ENCODE measurements at regions not wholly inside any gene's neighbourhood (a gene's known extent, or its start where the extent isn't known, plus 50 kb on each side); places are given as distances from the start of the nearest gene placed in this dataset.

- TF ChIP-seq CTCF (IDR thresholded peaks at IDR 0.05; ENCODE audit: low read depth, low read length), result no peak
- TF ChIP-seq EZH2phosphoT487 (IDR thresholded peaks at IDR 0.05; ENCODE audit: low read depth), result no peak
Measured at GRCh38 chr7:86969865-86970264, 89.6 kb downstream of the ELAPOR2 start.
